GM23338 (cell line): ENCODE measurements at regions not wholly inside any gene's neighbourhood (a gene's known extent, or its start where the extent isn't known, plus 50 kb on each side); places are given as distances from the start of the nearest gene placed in this dataset.

Experiments used
- CREB1 ChIP-seq: fragments of 250-450 bp; sonication (Bioruptor Pico); IDR thresholded peaks from 2 replicates; pipeline ENCODE4 v1.5.0; 2020; ENCODE audit warnings: low read depth, mild to moderate bottlenecking, moderate library complexity
- EZH2 ChIP-seq: fragments of 200-600 bp; sonication (generic); IDR thresholded peaks from one replicate; pipeline ENCODE4 v1.8.0; 2017; ENCODE audit warnings: antibody characterized with exemption, mild to moderate bottlenecking, low read depth; ENCODE audit not compliant: unreplicated experiment
- EZH2phosphoT487 ChIP-seq: fragments of 200-600 bp; sonication (generic); IDR thresholded peaks from one replicate; pipeline ENCODE4 v1.8.1; 2018; ENCODE audit warnings: antibody characterized with exemption; ENCODE audit not compliant: unreplicated experiment
- JUNB ChIP-seq: IDR thresholded peaks from one replicate; pipeline ENCODE4 v1.6.1; 2016; ENCODE audit warnings: antibody characterized with exemption; ENCODE audit not compliant: unreplicated experiment
- NANOG ChIP-seq: IDR thresholded peaks from 2 replicates; pipeline ENCODE4 v1.6.1; 2016; ENCODE audit warnings: antibody characterized with exemption, borderline replicate concordance
- POLR2AphosphoS5 ChIP-seq: IDR thresholded peaks from 2 replicates; pipeline ENCODE4 v1.6.1; 2016; ENCODE audit warnings: antibody characterized with exemption, low read depth
- REST ChIP-seq: IDR thresholded peaks from one replicate; pipeline ENCODE4 v1.6.1; 2018; ENCODE audit warnings: antibody characterized with exemption; ENCODE audit not compliant: unreplicated experiment
- STAT1 ChIP-seq: IDR thresholded peaks from one replicate; pipeline ENCODE4 v1.6.1; 2016; ENCODE audit warnings: antibody characterized with exemption; ENCODE audit not compliant: unreplicated experiment
- ZNF114 ChIP-seq: fragments of 250-450 bp; sonication (Bioruptor Pico); IDR thresholded peaks from 2 replicates; pipeline ENCODE4 v1.5.0; 2020; ENCODE audit warnings: mild to moderate bottlenecking, moderate library complexity
- ZNF331 ChIP-seq: fragments of 250-450 bp; sonication (Bioruptor Pico); IDR thresholded peaks from 2 replicates; pipeline ENCODE4 v1.5.0; 2020; ENCODE audit warnings: low read depth, mild to moderate bottlenecking, moderate library complexity
- ZNF462 ChIP-seq: fragments of 250-450 bp; sonication (Bioruptor Pico); IDR thresholded peaks from 2 replicates; pipeline ENCODE4 v1.5.0; 2020; ENCODE audit warnings: mild to moderate bottlenecking, moderate library complexity
- TF ChIP-seq, protein P1 (sequence below), 2 experiments: fragments of 200-600 bp in 1 of 2; sonication (generic) in 1 of 2; conservative IDR thresholded peaks; 2 replicates each; pipeline versions ENCODE4 v1.5.1 to v1.6.1; 2016 to 2017; ENCODE audit warnings: antibody characterized with exemption in 2 of 2, low read depth in 2 of 2, mild to moderate bottlenecking in 2 of 2, moderate library complexity in 1 of 2
- TF ChIP-seq, protein P2 (sequence below): IDR thresholded peaks from 2 replicates; pipeline ENCODE4 v1.6.1; 2016; ENCODE audit warnings: antibody characterized with exemption

DNA sequence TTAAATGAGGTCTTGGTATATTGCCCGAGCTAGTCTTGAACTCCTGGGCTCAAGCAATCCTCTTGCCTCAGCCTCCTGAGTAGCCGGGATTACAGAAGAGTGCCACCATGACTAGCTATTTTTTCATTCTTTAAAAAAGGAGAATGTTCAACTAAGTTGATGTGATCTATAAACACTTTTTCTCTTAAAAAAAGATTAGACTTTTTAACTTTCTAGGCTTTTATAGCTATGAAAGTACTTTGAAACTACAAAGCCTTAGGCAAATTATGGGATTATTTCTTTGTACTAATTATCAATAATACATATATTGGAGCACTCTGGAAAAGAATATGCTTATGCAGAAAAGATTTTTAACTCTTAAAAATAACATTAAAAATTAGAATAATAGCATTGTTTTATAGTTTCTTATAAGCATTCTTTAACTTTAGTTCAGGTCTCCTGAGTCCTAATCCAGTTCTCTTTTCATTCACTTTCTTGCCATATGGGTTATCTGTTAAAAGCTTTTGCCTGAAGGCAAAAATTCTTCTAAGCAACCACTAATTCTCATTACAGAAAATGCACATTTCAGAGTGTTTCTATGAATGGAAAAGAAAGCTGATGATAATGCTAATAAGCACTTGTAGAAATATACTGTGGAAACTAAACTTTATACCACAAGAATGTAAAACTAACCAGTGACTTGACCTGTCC, 87.8 kb downstream of the DPPA2 start:
- no peak for TF ChIP-seq REST
- TF ChIP-seq, protein P1, sequence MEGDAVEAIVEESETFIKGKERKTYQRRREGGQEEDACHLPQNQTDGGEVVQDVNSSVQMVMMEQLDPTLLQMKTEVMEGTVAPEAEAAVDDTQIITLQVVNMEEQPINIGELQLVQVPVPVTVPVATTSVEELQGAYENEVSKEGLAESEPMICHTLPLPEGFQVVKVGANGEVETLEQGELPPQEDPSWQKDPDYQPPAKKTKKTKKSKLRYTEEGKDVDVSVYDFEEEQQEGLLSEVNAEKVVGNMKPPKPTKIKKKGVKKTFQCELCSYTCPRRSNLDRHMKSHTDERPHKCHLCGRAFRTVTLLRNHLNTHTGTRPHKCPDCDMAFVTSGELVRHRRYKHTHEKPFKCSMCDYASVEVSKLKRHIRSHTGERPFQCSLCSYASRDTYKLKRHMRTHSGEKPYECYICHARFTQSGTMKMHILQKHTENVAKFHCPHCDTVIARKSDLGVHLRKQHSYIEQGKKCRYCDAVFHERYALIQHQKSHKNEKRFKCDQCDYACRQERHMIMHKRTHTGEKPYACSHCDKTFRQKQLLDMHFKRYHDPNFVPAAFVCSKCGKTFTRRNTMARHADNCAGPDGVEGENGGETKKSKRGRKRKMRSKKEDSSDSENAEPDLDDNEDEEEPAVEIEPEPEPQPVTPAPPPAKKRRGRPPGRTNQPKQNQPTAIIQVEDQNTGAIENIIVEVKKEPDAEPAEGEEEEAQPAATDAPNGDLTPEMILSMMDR (conservative IDR thresholded peaks at IDR 0.05; ENCODE audit: low read depth in 2 of 2) = no peak
- no peak for TF ChIP-seq EZH2phosphoT487
- no peak for TF ChIP-seq EZH2
- no peak for TF ChIP-seq STAT1
- no peak for TF ChIP-seq POLR2AphosphoS5
- TF ChIP-seq CREB1 = no peak
- no peak for TF ChIP-seq ZNF462 (CRISPR knock-in tag)
- no peak for TF ChIP-seq JUNB
- TF ChIP-seq ZNF114 = no peak
- TF ChIP-seq, protein P2, sequence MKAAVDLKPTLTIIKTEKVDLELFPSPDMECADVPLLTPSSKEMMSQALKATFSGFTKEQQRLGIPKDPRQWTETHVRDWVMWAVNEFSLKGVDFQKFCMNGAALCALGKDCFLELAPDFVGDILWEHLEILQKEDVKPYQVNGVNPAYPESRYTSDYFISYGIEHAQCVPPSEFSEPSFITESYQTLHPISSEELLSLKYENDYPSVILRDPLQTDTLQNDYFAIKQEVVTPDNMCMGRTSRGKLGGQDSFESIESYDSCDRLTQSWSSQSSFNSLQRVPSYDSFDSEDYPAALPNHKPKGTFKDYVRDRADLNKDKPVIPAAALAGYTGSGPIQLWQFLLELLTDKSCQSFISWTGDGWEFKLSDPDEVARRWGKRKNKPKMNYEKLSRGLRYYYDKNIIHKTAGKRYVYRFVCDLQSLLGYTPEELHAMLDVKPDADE = no peak
- no peak for TF ChIP-seq ZNF331
- no peak for TF ChIP-seq NANOG
